Endothelial cell of umbilical vein (primary cell): ENCODE measurements at regions not wholly inside any gene's neighbourhood (a gene's known extent, or its start where the extent isn't known, plus 50 kb on each side); places are given as distances from the start of the nearest gene placed in this dataset.

Experiments
- BruUV-seq: library from RNA; stranded (reverse); fragments of 400-500 nt; replicated peaks from 2 replicates; lab custom pipeline; 2021; lab: Mats Ljungman, UMichigan
- CTCF ChIA-PET: fragments of 300-600, 350-600 bp; sonication (Branson Sonifier 250); formaldehyde crosslinking; loops from one replicate; lab custom pipeline; 2021; ENCODE audit warnings: antibody characterized with exemption, inconsistent platforms; lab: Charles Lee
- POLR2A ChIA-PET: fragments of 300-600, 350-600 bp; sonication (Branson Sonifier 250); formaldehyde crosslinking; loops from one replicate; lab custom pipeline; 2021; ENCODE audit warnings: antibody characterized with exemption, inconsistent platforms; lab: Charles Lee
- DNase-seq: peaks from one replicate; pipeline ENCODE4 v3.0.0-alpha.2; 2011; ENCODE audit warnings: low read depth, low spot score
- FAIRE-seq: peaks from 2 replicates; lab custom pipeline; 2011; peaks lifted over from hg19 to GRCh38; lab: Jason Lieb, UNC
- H2AFZ ChIP-seq: 2 replicates; pipeline ENCODE4 v1.6.0; 2012; ENCODE audit warnings: low read depth, low read length, control low read depth, inconsistent platforms
- H3K27ac ChIP-seq: 2 replicates; pipeline ENCODE4 v1.5.1; 2011; ENCODE audit warnings: low read depth, mild to moderate bottlenecking, control low read depth, low read length, moderate library complexity; ENCODE audit not compliant: insufficient read depth
- H3K27me3 ChIP-seq, 2 experiments: 2 replicates each; pipeline versions ENCODE4 v1.6.0 to v1.6.1; 2011; ENCODE audit warnings: low read length in 2 of 2, mixed read lengths in 1 of 2; ENCODE audit not compliant: control insufficient read depth in 2 of 2, insufficient read depth in 2 of 2
- H3K36me3 ChIP-seq, 2 experiments: 2 replicates in 1 of 2; 3 replicates in 1 of 2; pipeline ENCODE4 v1.5.1; 2011; ENCODE audit warnings: low read length in 2 of 2, mild to moderate bottlenecking in 1 of 2, moderate library complexity in 1 of 2; ENCODE audit not compliant: control insufficient read depth in 2 of 2, insufficient read depth in 2 of 2; ENCODE audit errors: extremely low read depth in 1 of 2
- H3K4me1 ChIP-seq: 3 replicates; pipeline ENCODE4 v1.5.1; 2011; ENCODE audit warnings: mild to moderate bottlenecking, low read length; ENCODE audit not compliant: control insufficient read depth, insufficient read depth; ENCODE audit errors: extremely low read depth
- H3K4me2 ChIP-seq: 2 replicates; pipeline ENCODE4 v1.6.1; 2011; ENCODE audit warnings: low read length, control low read depth, mixed read lengths; ENCODE audit not compliant: insufficient read depth
- H3K4me3 ChIP-seq, 3 experiments: fragments of 200-600 bp in 1 of 3; sonication (generic), shearing (Covaris generic) in 1 of 3; replicated peaks in 1 of 3; 2 replicates each; pipeline ENCODE4 v1.5.1; 2011 to 2016; ENCODE audit warnings: control low read depth in 3 of 3, low read length in 3 of 3, mild to moderate bottlenecking in 2 of 3, inconsistent platforms in 1 of 3, low read depth in 1 of 3, moderate library complexity in 1 of 3; ENCODE audit not compliant: insufficient read depth in 1 of 3
- H3K79me2 ChIP-seq: 2 replicates; pipeline ENCODE4 v1.6.0; 2012; ENCODE audit warnings: low read length, inconsistent platforms; ENCODE audit not compliant: control insufficient read depth, insufficient read depth
- H3K9ac ChIP-seq: replicated peaks from 2 replicates; pipeline ENCODE3; 2011; ENCODE audit warnings: low read length, control low read depth; ENCODE audit not compliant: insufficient read depth; ENCODE audit errors: extremely low read depth
- H3K9me1 ChIP-seq: replicated peaks from 3 replicates; pipeline ENCODE4 v1.6.0; 2011; ENCODE audit warnings: mild to moderate bottlenecking, low read length; ENCODE audit not compliant: control insufficient read depth, insufficient read depth; ENCODE audit errors: extremely low read depth
- H3K9me3 ChIP-seq: replicated peaks from 2 replicates; pipeline ENCODE4 v1.5.1; 2012; ENCODE audit warnings: low read length, inconsistent platforms; ENCODE audit not compliant: control insufficient read depth, insufficient read depth
- H4K20me1 ChIP-seq: replicated peaks from 2 replicates; pipeline ENCODE3; 2011; ENCODE audit warnings: mild to moderate bottlenecking, low read length; ENCODE audit not compliant: control insufficient read depth, insufficient read depth; ENCODE audit errors: extremely low read depth
- CTCF ChIP-seq, 2 donors: IDR thresholded peaks; 1 replicate in 1 of 2; 2 replicates in 1 of 2; pipeline ENCODE4 v1.5.1; 2011; ENCODE audit warnings: low read length in 2 of 2, mild to moderate bottlenecking in 2 of 2, moderate library complexity in 2 of 2, control low read depth in 1 of 2, inconsistent platforms in 1 of 2, low read depth in 1 of 2; ENCODE audit not compliant: insufficient read depth in 1 of 2; ENCODE audit errors: extremely low read depth in 1 of 2
- EZH2 ChIP-seq: IDR thresholded peaks from 2 replicates; pipeline ENCODE4 v1.6.1; 2012; ENCODE audit warnings: borderline replicate concordance, low read depth, mild to moderate bottlenecking, moderate library complexity, low read length, inconsistent platforms; ENCODE audit not compliant: severe bottlenecking
- FOS ChIP-seq: IDR thresholded peaks from 2 replicates; pipeline ENCODE4 v1.6.1; 2011; ENCODE audit warnings: mild to moderate bottlenecking, low read length, moderate library complexity, borderline replicate concordance; ENCODE audit not compliant: insufficient read depth
- GATA2 ChIP-seq: IDR thresholded peaks from 2 replicates; pipeline ENCODE4 v1.7.0; 2011; ENCODE audit warnings: low read depth, mild to moderate bottlenecking, moderate library complexity, mixed read lengths, low read length; ENCODE audit not compliant: insufficient read length, insufficient read depth
- JUN ChIP-seq: IDR thresholded peaks from 2 replicates; pipeline ENCODE4 v1.6.1; 2011; ENCODE audit warnings: borderline replicate concordance, low read depth; ENCODE audit not compliant: insufficient read length, insufficient read depth
- MAX ChIP-seq: IDR thresholded peaks from 2 replicates; pipeline ENCODE4 v1.6.1; 2011; ENCODE audit not compliant: insufficient read depth, insufficient read length
- MYC ChIP-seq: IDR thresholded peaks from one replicate; pipeline ENCODE4 v1.6.1; 2011; ENCODE audit warnings: mild to moderate bottlenecking, low read depth, low read length
- POLR2A ChIP-seq: IDR thresholded peaks from 2 replicates; pipeline ENCODE4 v1.6.1; 2012; ENCODE audit warnings: low read depth, mild to moderate bottlenecking, control low read depth, low read length
- POLR2AphosphoS5 ChIP-seq: IDR thresholded peaks from 2 replicates; pipeline ENCODE4 v1.6.1; 2012; ENCODE audit warnings: low read depth, mild to moderate bottlenecking, control low read depth, low read length, moderate library complexity; ENCODE audit not compliant: insufficient read depth
- dilution Hi-C: fragments of 300-500 bp; cut with MboI; formaldehyde crosslinking; loops from one replicate; pipeline ENCODE4 v1.15.0; 2019; ENCODE audit warnings: low sequenced_read_pairs; ENCODE audit not compliant: extremely low pct_ligation_motif_present
- intact Hi-C: fragments of 100-400 bp; cut with micrococcal nuclease; formaldehyde crosslinking; loops from one replicate; pipeline ENCODE4 v1.10.0; 2022

- no peak for FAIRE-seq
- Histone ChIP-seq H3K9me1 (no peaks in the 10 kb centered on the region), H3K27ac (no peak overlapping the region), H3K4me2 (no peak overlapping the region), H3K4me3 (no peak overlapping the region), H2AFZ (no peak overlapping the region), H4K20me1 (no peaks in the 10 kb centered on the region), H3K27me3 (peaks cover 31 to 50% of the 10 kb centered on the region in 2 experiments), H3K36me3 (no peaks in the 10 kb centered on the region), H3K9me3 (no peaks in the 10 kb centered on the region), H3K9ac (no peak overlapping the region), H3K79me2 (no peaks in the 10 kb centered on the region), H3K4me1 (no peaks in the 10 kb centered on the region)
- CTCF ChIA-PET: interaction anchor here (0.6 kb wide), 1 partner anchor 114 kb away, joined by 3 read pairs; no protein-coding TSS in a partner anchor
- POLR2A ChIA-PET: no interaction called here
- TF ChIP-seq MYC (no peak), EZH2 (no peak), MAX (no peak), GATA2 (no peak), POLR2AphosphoS5 (no peak), FOS (no peak), JUN (no peak), POLR2A (no peak), CTCF (IDR thresholded peaks at IDR 0.05; ENCODE audit: extremely low read depth in 1 of 2, insufficient read depth in 1 of 2, low read depth in 1 of 2, low read length in 2 of 2) (no peak)
- DNase-seq: no peak
- dilution Hi-C loops: no loop called here
- intact Hi-C loops: no loop called here
- BruUV-seq: no TSS peak
These were observed 143.0 kb downstream of the CARTPT start for GRCh38 chr5:71862087-71862486.
